Memory B cell (primary cell): ENCODE measurements at regions not wholly inside any gene's neighbourhood (a gene's known extent, or its start where the extent isn't known, plus 50 kb on each side); places are given as distances from the start of the nearest gene placed in this dataset.

Experiments used
- ATAC-seq: fragments of 150-1000 bp; cut with Tn5 transposase; 2 replicates; pipeline ENCODE4 v1.10.0; 2021; ENCODE audit warnings: low read depth, mild to moderate bottlenecking, moderate library complexity
- DNase-seq, 2 donors: peaks; one replicate each; pipeline ENCODE4 v3.0.0; 2022; ENCODE audit warnings: low spot score in 2 of 2
- H3K27ac Mint-ChIP-seq: one replicate; pipeline ENCODE4 v1.8.0; 2022; ENCODE audit warnings: mild to moderate bottlenecking, moderate library complexity, mixed read lengths
- H3K27me3 Mint-ChIP-seq: one replicate; pipeline ENCODE4 v1.8.0; 2022; ENCODE audit warnings: mixed read lengths
- H3K36me3 Mint-ChIP-seq: one replicate; pipeline ENCODE4 v1.8.0; 2022; ENCODE audit warnings: mild to moderate bottlenecking, mixed read lengths
- H3K4me1 Mint-ChIP-seq: one replicate; pipeline ENCODE4 v1.8.0; 2022; ENCODE audit warnings: mixed read lengths
- H3K4me3 Mint-ChIP-seq: one replicate; pipeline ENCODE4 v1.8.0; 2022; ENCODE audit warnings: mild to moderate bottlenecking, moderate library complexity, mixed read lengths
- H3K9me3 Mint-ChIP-seq: one replicate; pipeline ENCODE4 v1.8.0; 2022; ENCODE audit warnings: mixed read lengths

- ATAC-seq (no peak), DNase-seq (no peak)
- no peaks in the 10 kb centered on the region for H3K9me3 Mint-ChIP-seq
- no peaks in the 10 kb centered on the region for H3K27me3 Mint-ChIP-seq
- H3K27ac Mint-ChIP-seq: no peak overlapping the region
- H3K4me3 Mint-ChIP-seq: no peak overlapping the region
- H3K36me3 Mint-ChIP-seq: no peaks in the 10 kb centered on the region
- H3K4me1 Mint-ChIP-seq: no peaks in the 10 kb centered on the region
Measured at GRCh38 chr5:4758550-4758949, 381.6 kb upstream of the ADAMTS16 start.

- no peaks in the 10 kb centered on the region for H3K27me3 Mint-ChIP-seq
- no peaks in the 10 kb centered on the region for H3K36me3 Mint-ChIP-seq
- H3K4me3 Mint-ChIP-seq: no peak overlapping the region
- DNase-seq: no peak
- no peak for ATAC-seq
- H3K9me3 Mint-ChIP-seq: no peaks in the 10 kb centered on the region
- no peak overlapping the region for H3K27ac Mint-ChIP-seq
- H3K4me1 Mint-ChIP-seq: no peaks in the 10 kb centered on the region
Measured at GRCh38 chr5:4758996-4759395, 381.1 kb upstream of the ADAMTS16 start.

- Mint-ChIP-seq H3K36me3 (no peaks in the 10 kb centered on the region), H3K4me1 (no peaks in the 10 kb centered on the region), H3K4me3 (no peak overlapping the region), H3K27ac (no peak overlapping the region), H3K27me3 (no peaks in the 10 kb centered on the region), H3K9me3 (peaks cover 2% of the 10 kb centered on the region)
- DNase-seq (no peak), ATAC-seq (no peak)
Measured at GRCh38 chr5:4762316-4762715, 377.8 kb upstream of the ADAMTS16 start.

- Mint-ChIP-seq H3K27ac (no peak overlapping the region), H3K36me3 (no peaks in the 10 kb centered on the region), H3K27me3 (no peaks in the 10 kb centered on the region), H3K4me3 (no peak overlapping the region), H3K4me1 (no peaks in the 10 kb centered on the region), H3K9me3 (peaks cover 4% of the 10 kb centered on the region)
- DNase-seq: no peak
- ATAC-seq: no peak
Measured at GRCh38 chr5:4765411-4765810, 374.7 kb upstream of the ADAMTS16 start.

- DNase-seq: no peak
- ATAC-seq: no peak
- Mint-ChIP-seq H3K4me1 (no peaks in the 10 kb centered on the region), H3K4me3 (no peak overlapping the region), H3K36me3 (no peaks in the 10 kb centered on the region), H3K27ac (no peak overlapping the region), H3K27me3 (no peaks in the 10 kb centered on the region), H3K9me3 (peaks cover 4% of the 10 kb centered on the region)
Measured at GRCh38 chr5:4766101-4766500, 374.0 kb upstream of the ADAMTS16 start.

GRCh38 chr5:4772591-4772990 lies 367.5 kb upstream of the ADAMTS16 start:
- Mint-ChIP-seq H3K9me3 (peaks cover 2% of the 10 kb centered on the region), H3K4me3 (no peak overlapping the region), H3K4me1 (no peaks in the 10 kb centered on the region), H3K27ac (no peak overlapping the region), H3K27me3 (no peaks in the 10 kb centered on the region), H3K36me3 (no peaks in the 10 kb centered on the region)
- ATAC-seq: no peak
- no peak for DNase-seq

GRCh38 chr5:4773827-4774317 lies 366.3 kb upstream of the ADAMTS16 start:
- Mint-ChIP-seq H3K27me3 (no peaks in the 10 kb centered on the region), H3K9me3 (peaks cover 2% of the 10 kb centered on the region), H3K36me3 (no peaks in the 10 kb centered on the region), H3K4me1 (no peaks in the 10 kb centered on the region), H3K4me3 (no peak overlapping the region), H3K27ac (no peak overlapping the region)
- DNase-seq (no peak), ATAC-seq (no peak)

- no peak for ATAC-seq
Measured at GRCh38 chr5:4777435-4777834, 362.7 kb upstream of the ADAMTS16 start.

GRCh38 chr5:4780633-4781032 lies 359.5 kb upstream of the ADAMTS16 start:
- Mint-ChIP-seq H3K4me1 (no peaks in the 10 kb centered on the region), H3K9me3 (peaks cover 3% of the 10 kb centered on the region)
- no peak for DNase-seq

More at GRCh38 chr5:4777435-4777834, 362.7 kb upstream of the ADAMTS16 start:
- H3K27ac Mint-ChIP-seq: no peak overlapping the region
- no peaks in the 10 kb centered on the region for H3K9me3 Mint-ChIP-seq
- no peaks in the 10 kb centered on the region for H3K27me3 Mint-ChIP-seq
- no peak for DNase-seq
- H3K4me3 Mint-ChIP-seq: no peak overlapping the region
- H3K36me3 Mint-ChIP-seq: no peaks in the 10 kb centered on the region
- no peaks in the 10 kb centered on the region for H3K4me1 Mint-ChIP-seq

GRCh38 chr5:4781299-4781698 lies 358.8 kb upstream of the ADAMTS16 start:
- Mint-ChIP-seq H3K4me1 (no peaks in the 10 kb centered on the region), H3K9me3 (peaks cover 5% of the 10 kb centered on the region), H3K27me3 (no peaks in the 10 kb centered on the region), H3K27ac (no peak overlapping the region), H3K4me3 (no peak overlapping the region), H3K36me3 (no peaks in the 10 kb centered on the region)
- no peak for ATAC-seq
- DNase-seq: no peak

More at GRCh38 chr5:4780633-4781032, 359.5 kb upstream of the ADAMTS16 start:
- Mint-ChIP-seq H3K27me3 (no peaks in the 10 kb centered on the region), H3K36me3 (no peaks in the 10 kb centered on the region), H3K27ac (no peak overlapping the region), H3K4me3 (no peak overlapping the region)
- ATAC-seq: no peak

- DNase-seq: no peak
- Mint-ChIP-seq H3K36me3 (no peaks in the 10 kb centered on the region), H3K9me3 (peaks cover 5% of the 10 kb centered on the region), H3K27ac (no peak overlapping the region), H3K4me1 (no peaks in the 10 kb centered on the region), H3K27me3 (no peaks in the 10 kb centered on the region), H3K4me3 (no peak overlapping the region)
- no peak for ATAC-seq
Measured at GRCh38 chr5:4785971-4786370, 354.2 kb upstream of the ADAMTS16 start.

- H3K9me3 Mint-ChIP-seq: peaks cover 4% of the 10 kb centered on the region
- no peak overlapping the region for H3K27ac Mint-ChIP-seq
- H3K27me3 Mint-ChIP-seq: no peaks in the 10 kb centered on the region
- H3K4me1 Mint-ChIP-seq: no peaks in the 10 kb centered on the region
- H3K4me3 Mint-ChIP-seq: no peak overlapping the region
- ATAC-seq (no peak), DNase-seq (no peak)
- H3K36me3 Mint-ChIP-seq: no peaks in the 10 kb centered on the region
Measured at GRCh38 chr5:4797445-4797844, 342.7 kb upstream of the ADAMTS16 start.

GRCh38 chr5:4802044-4802443 lies 338.1 kb upstream of the ADAMTS16 start:
- H3K27me3 Mint-ChIP-seq: no peaks in the 10 kb centered on the region
- no peak overlapping the region for H3K4me3 Mint-ChIP-seq
- DNase-seq: no peak
- no peaks in the 10 kb centered on the region for H3K36me3 Mint-ChIP-seq
- ATAC-seq: no peak
- H3K4me1 Mint-ChIP-seq: no peaks in the 10 kb centered on the region
- peaks cover 7% of the 10 kb centered on the region for H3K9me3 Mint-ChIP-seq
- no peak overlapping the region for H3K27ac Mint-ChIP-seq

GRCh38 chr5:4804691-4805360 lies 335.3 kb upstream of the ADAMTS16 start:
- ATAC-seq: no peak
- Mint-ChIP-seq H3K9me3 (peaks cover 10% of the 10 kb centered on the region), H3K36me3 (no peaks in the 10 kb centered on the region), H3K27me3 (no peaks in the 10 kb centered on the region), H3K4me1 (no peaks in the 10 kb centered on the region), H3K27ac (no peak overlapping the region), H3K4me3 (no peak overlapping the region)
- DNase-seq: no peak

- H3K27me3 Mint-ChIP-seq: no peaks in the 10 kb centered on the region
- peaks cover 8% of the 10 kb centered on the region for H3K9me3 Mint-ChIP-seq
- no peaks in the 10 kb centered on the region for H3K4me1 Mint-ChIP-seq
- no peak for ATAC-seq
- no peaks in the 10 kb centered on the region for H3K36me3 Mint-ChIP-seq
- no peak for DNase-seq
- no peak overlapping the region for H3K27ac Mint-ChIP-seq
- H3K4me3 Mint-ChIP-seq: no peak overlapping the region
Measured at GRCh38 chr5:4815002-4815401, 325.1 kb upstream of the ADAMTS16 start.
